NT2/D1 (cell line): ENCODE measurements at regions not wholly inside any gene's neighbourhood (a gene's known extent, or its start where the extent isn't known, plus 50 kb on each side); places are given as distances from the start of the nearest gene placed in this dataset.

ENCODE experiments used
- YY1 ChIP-seq: IDR thresholded peaks from 2 replicates; pipeline ENCODE4 v1.6.1; 2011; ENCODE audit not compliant: insufficient read length, insufficient read depth
- ZNF274 ChIP-seq: IDR thresholded peaks from 2 replicates; pipeline ENCODE4 v1.6.1; 2011; ENCODE audit warnings: mild to moderate bottlenecking, low read depth, low read length

DNA sequence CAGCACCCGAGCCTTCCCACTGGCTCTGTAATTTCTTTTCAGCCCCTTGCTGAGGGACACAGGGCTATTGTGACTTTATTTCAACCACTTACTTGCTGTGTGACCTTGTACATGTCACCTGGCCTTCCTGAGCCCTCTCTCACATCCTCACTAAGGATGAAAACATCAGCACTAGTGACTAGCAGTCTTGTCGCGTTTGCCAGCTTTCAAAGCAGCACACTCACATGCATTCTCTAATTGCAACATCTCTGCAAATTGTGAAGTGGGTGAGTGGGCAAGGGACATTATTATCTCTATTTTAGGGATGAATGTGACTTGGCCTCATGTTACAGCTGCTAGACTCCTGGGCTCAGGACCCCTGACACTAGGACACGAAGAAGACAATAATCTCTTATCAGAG, 144.5 kb downstream of the SEC61B start:
- TF ChIP-seq ZNF274 (no peak), YY1 (no peak)
